SIG-M5 treated with dmso at 0.1 percent for 504 hours (cell line): ENCODE measurements at regions not wholly inside any gene's neighbourhood (a gene's known extent, or its start where the extent isn't known, plus 50 kb on each side); places are given as distances from the start of the nearest gene placed in this dataset.

Experiments
- DNase-seq: peaks from one replicate; lab custom pipeline; 2025; ENCODE audit not compliant: unreplicated experiment; lab: John Stamatoyannopoulos, UW

- DNase-seq = no peak
Observed at GRCh38 chr4:145251391-145251790, 71.0 kb upstream of the OTUD4 start.

DNA sequence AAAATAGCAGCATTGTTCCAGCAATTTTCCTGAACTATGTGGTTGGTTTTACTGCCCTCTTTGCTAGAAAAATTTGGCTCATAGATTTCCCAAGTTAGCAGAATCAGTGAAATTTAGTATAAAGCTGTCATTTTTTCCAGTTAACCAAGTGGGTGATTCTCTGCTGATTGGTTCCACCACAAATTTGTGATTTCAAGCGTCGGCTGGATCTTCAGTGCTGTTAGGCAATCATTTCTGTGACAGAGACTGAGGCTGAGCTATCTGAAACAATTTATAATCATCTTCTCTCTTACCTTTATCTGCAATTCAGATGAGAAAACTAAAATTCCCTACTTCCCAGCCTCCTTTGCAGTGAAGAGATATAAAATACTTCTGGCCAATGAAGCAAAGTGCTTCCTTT is 68.6 kb upstream of the OTUD4 start:
- no peak for DNase-seq

- no peak for DNase-seq
Observed at GRCh38 chr4:145248502-145248901, 68.1 kb upstream of the OTUD4 start.

DNA sequence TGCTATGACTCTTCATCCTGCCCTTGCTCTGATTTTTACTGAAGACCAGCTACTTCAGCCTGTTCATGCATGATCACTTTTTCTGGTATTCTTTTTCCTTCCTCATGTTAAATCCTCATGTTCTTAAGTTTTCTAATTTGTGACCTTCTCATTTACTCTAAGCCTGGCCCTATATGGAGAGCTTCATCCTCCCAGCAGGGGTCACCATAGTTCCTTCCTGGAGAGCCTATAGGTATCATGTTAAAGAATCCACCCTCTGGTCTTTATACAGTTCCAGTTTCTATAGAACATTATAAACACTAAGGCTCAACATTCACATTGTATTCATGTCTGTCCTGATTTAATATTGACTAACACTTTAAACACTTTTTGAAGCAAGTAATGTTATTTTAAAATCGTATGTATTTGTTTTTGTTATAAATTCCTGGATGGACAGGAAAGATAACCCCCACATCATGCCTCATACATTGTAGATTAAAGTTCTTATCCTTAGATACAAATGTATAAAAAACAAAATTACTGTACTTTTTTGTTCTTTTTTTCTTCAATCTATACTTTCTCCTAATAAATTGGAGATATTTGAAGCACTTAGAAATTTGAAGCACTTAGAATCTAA is 53.8 kb upstream of the OTUD4 start:
- DNase-seq = peak; percentile 79

DNA sequence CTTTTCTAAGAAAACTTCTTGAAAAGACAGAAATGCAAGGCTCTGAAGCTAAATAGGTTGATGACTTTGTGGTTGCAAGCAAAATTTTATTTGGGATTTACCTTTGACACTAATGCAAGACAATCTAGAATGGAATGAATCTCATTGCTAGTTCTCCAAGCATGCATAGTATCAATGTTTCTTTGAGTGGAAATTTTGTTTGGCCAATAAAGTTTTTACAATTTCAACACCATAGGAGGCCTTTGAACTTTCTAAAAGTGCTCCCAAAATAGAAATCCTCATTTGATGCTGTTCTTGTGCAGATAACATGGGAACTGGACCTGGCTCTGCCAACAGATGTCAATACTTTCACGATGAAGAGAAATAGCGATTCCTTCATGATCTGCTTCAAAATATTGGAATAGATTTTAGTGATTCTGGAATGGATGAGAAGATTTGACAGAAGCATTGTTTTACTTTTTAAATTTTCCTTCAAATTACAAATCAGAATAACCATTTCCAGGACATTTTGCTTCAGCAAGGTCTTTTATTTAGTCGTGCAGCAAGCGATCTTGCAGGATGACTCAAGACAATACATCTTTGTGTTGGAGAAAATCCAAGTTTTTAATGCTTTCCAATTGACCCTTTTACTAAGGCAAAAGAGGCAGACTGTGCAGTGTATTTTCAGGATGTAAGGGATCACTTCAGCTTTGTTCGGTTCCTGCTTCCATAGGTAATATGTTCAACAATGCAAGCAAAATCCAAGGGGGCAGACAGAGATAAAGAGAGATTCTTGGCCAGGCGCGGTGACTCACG is 51.7 kb upstream of the OTUD4 start:
- DNase-seq = no peak

DNA sequence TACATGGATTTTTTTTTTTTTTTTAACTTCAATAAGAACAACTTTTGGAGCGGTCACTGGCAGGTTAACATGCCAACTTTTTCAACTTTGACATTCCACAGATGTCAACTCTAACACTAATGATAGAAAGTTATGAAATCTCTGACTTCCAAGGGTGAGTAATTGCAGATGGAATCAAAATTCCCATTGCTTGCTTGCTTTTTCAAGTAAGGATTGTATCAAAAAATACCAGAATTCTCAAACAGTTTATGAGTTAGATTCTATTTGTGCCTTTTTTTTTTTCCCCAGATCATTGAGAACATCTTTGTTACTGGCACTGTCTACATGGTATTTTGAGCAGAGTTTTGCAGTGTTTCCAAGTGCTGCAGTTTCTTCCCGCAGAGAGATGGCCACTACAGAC is 50.3 kb upstream of the OTUD4 start:
- no peak for DNase-seq
